Colonic mucosa (tissue), 4 donors: ENCODE measurements at regions not wholly inside any gene's neighbourhood (a gene's known extent, or its start where the extent isn't known, plus 50 kb on each side); places are given as distances from the start of the nearest gene placed in this dataset.

Source experiments
- DNase-seq: peaks from one replicate; pipeline ENCODE4 v3.0.0-alpha.2; 2020
- H3K27ac ChIP-seq: fragments of 200-600 bp; one replicate; pipeline ENCODE4 v1.8.0; 2021
- H3K27me3 ChIP-seq: fragments of 200-600 bp; one replicate; pipeline ENCODE4 v1.8.0; 2021
- H3K36me3 ChIP-seq: fragments of 200-600 bp; one replicate; pipeline ENCODE4 v1.8.0; 2021
- H3K4me1 ChIP-seq: fragments of 200-600 bp; one replicate; pipeline ENCODE4 v1.8.0; 2021; ENCODE audit warnings: mild to moderate bottlenecking
- H3K4me3 ChIP-seq: fragments of 200-600 bp; one replicate; pipeline ENCODE4 v1.8.0; 2021
- H3K9ac ChIP-seq, 2 donors: one replicate each; pipeline ENCODE4 v1.7.0; 2013; ENCODE audit warnings: control low read depth in 2 of 2, low read depth in 2 of 2, low read length in 2 of 2
- H3K9me3 ChIP-seq: fragments of 200-600 bp; one replicate; pipeline ENCODE4 v1.8.0; 2021
- intact Hi-C: fragments of 100-400 bp; cut with DNase I; formaldehyde crosslinking; loops from one replicate; pipeline ENCODE4 v1.14.1; 2022
- TF ChIP-seq, protein P1 (sequence below): fragments of 200-600 bp; IDR thresholded peaks from one replicate; pipeline ENCODE4 v1.8.0; 2022; ENCODE audit warnings: antibody characterized with exemption, mild to moderate bottlenecking
- donor health status: healthy.
- donor health status: DM: no; HTN: no; CAD: no.
- donor health status: DM: no; HTN: no; CAD: no.

GRCh38 chr13:27854606-27855005 is 62.3 kb downstream of the GSX1 start:
- Histone ChIP-seq H3K9me3 (no peaks in the 10 kb centered on the region), H3K4me3 (no peak overlapping the region), H3K36me3 (no peaks in the 10 kb centered on the region), H3K4me1 (no peaks in the 10 kb centered on the region), H3K27me3 (peaks cover 4% of the 10 kb centered on the region), H3K27ac (no peak overlapping the region), H3K9ac (no peak overlapping the region)
- intact Hi-C loops = no loop called here
- DNase-seq = no peak
- TF ChIP-seq, protein P1, sequence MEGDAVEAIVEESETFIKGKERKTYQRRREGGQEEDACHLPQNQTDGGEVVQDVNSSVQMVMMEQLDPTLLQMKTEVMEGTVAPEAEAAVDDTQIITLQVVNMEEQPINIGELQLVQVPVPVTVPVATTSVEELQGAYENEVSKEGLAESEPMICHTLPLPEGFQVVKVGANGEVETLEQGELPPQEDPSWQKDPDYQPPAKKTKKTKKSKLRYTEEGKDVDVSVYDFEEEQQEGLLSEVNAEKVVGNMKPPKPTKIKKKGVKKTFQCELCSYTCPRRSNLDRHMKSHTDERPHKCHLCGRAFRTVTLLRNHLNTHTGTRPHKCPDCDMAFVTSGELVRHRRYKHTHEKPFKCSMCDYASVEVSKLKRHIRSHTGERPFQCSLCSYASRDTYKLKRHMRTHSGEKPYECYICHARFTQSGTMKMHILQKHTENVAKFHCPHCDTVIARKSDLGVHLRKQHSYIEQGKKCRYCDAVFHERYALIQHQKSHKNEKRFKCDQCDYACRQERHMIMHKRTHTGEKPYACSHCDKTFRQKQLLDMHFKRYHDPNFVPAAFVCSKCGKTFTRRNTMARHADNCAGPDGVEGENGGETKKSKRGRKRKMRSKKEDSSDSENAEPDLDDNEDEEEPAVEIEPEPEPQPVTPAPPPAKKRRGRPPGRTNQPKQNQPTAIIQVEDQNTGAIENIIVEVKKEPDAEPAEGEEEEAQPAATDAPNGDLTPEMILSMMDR = no peak

DNA sequence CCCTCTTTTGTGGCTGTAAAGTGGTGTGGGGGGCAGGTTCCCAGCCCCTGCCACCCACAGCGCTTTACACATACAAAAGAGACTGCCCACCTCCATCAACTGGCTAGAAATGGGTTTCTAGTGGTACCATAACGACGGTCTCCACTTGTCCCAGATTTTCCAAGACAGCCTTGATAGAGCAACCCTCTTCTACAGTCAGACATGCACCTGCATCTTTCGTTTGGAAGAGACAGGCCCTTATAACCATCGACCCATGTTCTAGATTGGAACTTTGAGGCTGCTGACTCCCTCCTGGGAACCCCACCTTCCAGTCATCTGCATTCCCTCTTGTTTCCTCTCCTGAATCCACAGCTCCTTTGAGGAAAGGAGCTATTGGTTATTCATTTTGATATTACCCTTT is 63.1 kb downstream of the GSX1 start:
- Histone ChIP-seq H3K27ac (no peak overlapping the region), H3K9me3 (no peaks in the 10 kb centered on the region), H3K9ac (no peak overlapping the region), H3K4me3 (no peak overlapping the region), H3K27me3 (peaks cover 8% of the 10 kb centered on the region), H3K4me1 (no peaks in the 10 kb centered on the region), H3K36me3 (no peaks in the 10 kb centered on the region)
- intact Hi-C loops = no loop called here
- DNase-seq = no peak
- TF ChIP-seq, protein P1 = no peak

DNA sequence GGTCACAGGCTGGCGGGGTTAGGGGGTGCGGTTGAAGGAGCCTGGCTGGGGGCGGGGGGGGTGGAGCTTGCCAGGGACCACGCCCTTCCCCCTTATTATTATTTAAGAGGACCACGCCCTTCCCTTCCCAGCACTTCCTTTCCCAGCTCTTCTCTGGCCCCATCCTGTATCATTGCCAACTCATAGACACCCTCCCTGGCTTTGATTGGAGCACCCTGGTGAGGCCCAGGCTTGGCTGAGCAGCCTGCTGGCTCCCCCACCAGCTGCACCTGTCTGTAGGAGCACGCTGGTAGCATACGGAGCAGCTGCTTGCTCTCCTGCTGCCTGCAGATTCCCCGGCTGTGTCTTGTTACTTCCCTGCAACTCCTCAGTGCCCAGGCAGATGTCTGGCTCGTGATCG is 62.5 kb upstream of the PDX1 start:
- Histone ChIP-seq H3K4me3 (no peak overlapping the region), H3K27me3 (peaks cover 8% of the 10 kb centered on the region), H3K27ac (no peak overlapping the region), H3K9ac (no peak overlapping the region), H3K36me3 (no peaks in the 10 kb centered on the region), H3K9me3 (no peaks in the 10 kb centered on the region), H3K4me1 (no peaks in the 10 kb centered on the region)
- no peak for DNase-seq
- TF ChIP-seq, protein P1 = no peak
- intact Hi-C loops = no loop called here

DNA sequence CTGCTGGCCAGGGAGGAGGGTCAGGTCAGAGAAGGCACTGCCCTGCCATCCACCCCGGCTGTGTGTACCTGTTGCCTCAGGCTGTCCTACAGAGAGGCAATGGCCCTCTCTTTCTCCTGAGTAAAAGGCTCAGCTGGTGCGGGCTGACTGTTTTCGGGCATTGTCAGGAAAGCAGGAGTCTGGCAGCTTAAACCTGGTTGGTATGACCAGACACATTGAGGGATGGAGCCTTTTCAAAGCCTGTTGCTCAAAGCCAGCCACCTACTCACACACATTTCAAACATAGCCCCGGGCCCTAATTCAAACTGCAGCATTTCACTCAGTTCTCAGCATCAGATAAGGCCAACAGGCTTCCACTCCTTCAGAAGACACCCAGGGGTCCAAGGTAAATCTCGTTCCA is 61.8 kb upstream of the PDX1 start:
- no peaks in the 10 kb centered on the region for H3K36me3 ChIP-seq
- no peaks in the 10 kb centered on the region for H3K4me1 ChIP-seq
- no peak overlapping the region for H3K27ac ChIP-seq
- TF ChIP-seq, protein P1 = no peak
- intact Hi-C loops = no loop called here
- peaks cover 7% of the 10 kb centered on the region for H3K27me3 ChIP-seq
- H3K4me3 ChIP-seq = no peak overlapping the region
- H3K9ac ChIP-seq = no peak overlapping the region
- DNase-seq = no peak
- no peaks in the 10 kb centered on the region for H3K9me3 ChIP-seq

DNA sequence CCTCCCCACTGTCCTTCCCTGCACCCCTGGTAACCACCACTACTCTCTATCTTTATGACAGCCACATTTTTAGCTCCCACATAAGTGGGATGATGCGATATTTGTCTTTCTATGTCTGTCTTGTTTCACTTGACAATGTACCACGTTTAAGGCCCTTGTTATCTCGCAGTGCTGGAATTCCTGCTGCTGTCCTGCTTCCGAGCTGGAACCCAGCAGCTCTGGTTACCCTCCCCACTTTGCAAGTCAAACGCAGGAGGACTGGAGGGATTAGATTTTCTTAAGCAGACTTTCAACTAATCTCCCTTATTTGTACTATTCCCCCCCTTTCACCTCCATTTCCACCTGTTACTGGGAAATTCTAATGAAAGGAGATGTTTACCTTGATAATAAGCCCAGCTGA is 59.1 kb upstream of the PDX1 start:
- Histone ChIP-seq H3K9ac (no peak overlapping the region), H3K4me3 (no peak overlapping the region), H3K9me3 (no peaks in the 10 kb centered on the region), H3K4me1 (no peaks in the 10 kb centered on the region), H3K36me3 (no peaks in the 10 kb centered on the region), H3K27me3 (peaks cover 4% of the 10 kb centered on the region), H3K27ac (no peak overlapping the region)
- TF ChIP-seq, protein P1 = no peak
- intact Hi-C loops = no loop called here
- DNase-seq = no peak

DNA sequence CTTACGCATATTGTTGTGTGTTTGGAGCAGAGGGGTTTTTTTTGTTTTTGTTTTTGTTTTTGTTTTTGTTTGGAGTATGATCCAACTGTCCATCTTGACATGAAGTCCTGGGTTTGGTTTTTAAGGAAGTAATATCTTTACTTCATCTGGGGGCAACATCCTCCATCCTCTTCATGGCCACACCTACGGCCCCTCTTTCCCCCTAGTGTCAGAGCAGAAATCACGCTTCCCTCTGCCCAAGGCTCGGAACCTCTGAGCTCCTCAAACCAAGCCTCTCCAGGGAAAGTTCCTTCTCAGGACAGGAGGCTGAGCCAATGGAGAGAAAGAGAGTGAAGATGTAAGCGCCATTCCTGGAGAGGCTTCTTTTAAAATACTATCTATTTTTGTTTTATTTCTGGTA is 58.6 kb upstream of the PDX1 start:
- TF ChIP-seq, protein P1 = no peak
- no peaks in the 10 kb centered on the region for H3K9me3 ChIP-seq
- no peaks in the 10 kb centered on the region for H3K36me3 ChIP-seq
- H3K27me3 ChIP-seq = peaks cover 4% of the 10 kb centered on the region
- H3K27ac ChIP-seq = no peak overlapping the region
- H3K9ac ChIP-seq = no peak overlapping the region
- no peaks in the 10 kb centered on the region for H3K4me1 ChIP-seq
- H3K4me3 ChIP-seq = no peak overlapping the region
- intact Hi-C loops = no loop called here
- no peak for DNase-seq
